A549 (cell line): ENCODE measurements at regions not wholly inside any gene's neighbourhood (a gene's known extent, or its start where the extent isn't known, plus 50 kb on each side); places are given as distances from the start of the nearest gene placed in this dataset.

ENCODE experiments used
- ATAC-seq, 2 experiments: fragments of 200-7000 bp in 1 of 2; fragments of >200 bp in 1 of 2; cut with Nextera tagmentation in 1 of 2; cut with Tn5 transposase in 1 of 2; 3 replicates each; pipeline versions ENCODE4 v1.8.0 to v1.9.1; 2018 to 2020; ENCODE audit warnings: mild to moderate bottlenecking in 1 of 2, moderate library complexity in 1 of 2
- CTCF ChIA-PET: fragments of 300-600 bp; sonication (Branson Sonifier 250); formaldehyde crosslinking; extraction: SDS; loops from one replicate; lab custom pipeline; 2021; ENCODE audit warnings: antibody characterized with exemption, inconsistent platforms; lab: Yijun Ruan, JAX
- POLR2A ChIA-PET: fragments of 350-600 bp; formaldehyde crosslinking; extraction: SDS; loops from one replicate; lab custom pipeline; 2021; ENCODE audit warnings: antibody characterized with exemption, inconsistent platforms; lab: Yijun Ruan, JAX
- DNase-seq, 2 experiments: peaks; one replicate each; pipeline versions ENCODE4 v3.0.0 to v3.0.0-alpha.2; 2011 to 2016; ENCODE audit warnings: low read depth in 1 of 2, low spot score in 1 of 2
- FAIRE-seq: peaks from 2 replicates; lab custom pipeline; 2011; peaks lifted over from hg19 to GRCh38; lab: Jason Lieb, UNC
- H3K27ac ChIP-seq, 2 experiments: fragments of >200 bp; sonication (Bioruptor Twin); formaldehyde crosslinking; 3 replicates each; pipeline ENCODE4 v1.5.1; 2016 to 2017
- H3K4me1 ChIP-seq: fragments of >200 bp; sonication (Bioruptor Twin); formaldehyde crosslinking; 3 replicates; pipeline ENCODE4 v1.6.1; 2016
- H3K4me2 ChIP-seq: fragments of >200 bp; sonication (Bioruptor Twin); formaldehyde crosslinking; 3 replicates; pipeline ENCODE4 v1.6.1; 2016
- H3K4me3 ChIP-seq: fragments of >200 bp; sonication (Bioruptor Twin); formaldehyde crosslinking; 3 replicates; pipeline ENCODE4 v1.5.1; 2016
- H3K9me3 ChIP-seq: fragments of >200 bp; sonication (Bioruptor Twin); formaldehyde crosslinking; 3 replicates; pipeline ENCODE4 v1.6.1; 2016
- CBX2 ChIP-seq: fragments of 200-600 bp; sonication (generic); IDR thresholded peaks from 2 replicates; pipeline ENCODE4 v1.6.1; 2016; ENCODE audit warnings: low read depth, mild to moderate bottlenecking, borderline replicate concordance
- HDAC2 ChIP-seq: fragments of 200-600 bp; sonication (generic); IDR thresholded peaks from 2 replicates; pipeline ENCODE4 v1.6.1; 2016
- HES2 ChIP-seq: fragments of >200 bp; sonication (Bioruptor Twin); formaldehyde crosslinking; IDR thresholded peaks from 2 replicates; pipeline ENCODE4 v1.6.1; 2016
- HOXA7 ChIP-seq: fragments of 250-450 bp; sonication (Bioruptor Pico); IDR thresholded peaks from 2 replicates; pipeline ENCODE4 v1.5.0; 2020; ENCODE audit warnings: mild to moderate bottlenecking, moderate library complexity
- JUNB ChIP-seq: fragments of >200 bp; sonication (Bioruptor Twin); formaldehyde crosslinking; IDR thresholded peaks from 2 replicates; pipeline ENCODE4 v1.6.1; 2016
- MAFK ChIP-seq: fragments of 450-650 bp; IDR thresholded peaks from 2 replicates; pipeline ENCODE4 v1.6.1; 2014; ENCODE audit not compliant: partially characterized antibody
- MAZ ChIP-seq: fragments of 150-350 bp; IDR thresholded peaks from 2 replicates; pipeline ENCODE4 v1.6.1; 2014; ENCODE audit warnings: antibody characterized with exemption, low read depth, low read length, borderline replicate concordance
- POLR2A ChIP-seq: IDR thresholded peaks from 2 replicates; pipeline ENCODE4 v1.6.1; 2012; ENCODE audit warnings: mild to moderate bottlenecking, low read length
- REST ChIP-seq: fragments of 200-600 bp; sonication (generic); IDR thresholded peaks from 2 replicates; pipeline ENCODE4 v1.6.1; 2016; ENCODE audit warnings: antibody characterized with exemption, mild to moderate bottlenecking, moderate library complexity
- RFX5 ChIP-seq: fragments of 450-650 bp; IDR thresholded peaks from 2 replicates; pipeline ENCODE4 v1.7.1; 2014; ENCODE audit warnings: antibody characterized with exemption, mild to moderate bottlenecking, moderate library complexity
- TFCP2L1 ChIP-seq: fragments of 250-450 bp; sonication (Bioruptor Pico); IDR thresholded peaks from 2 replicates; pipeline ENCODE4 v1.5.0; 2021; ENCODE audit warnings: mild to moderate bottlenecking
- whole genome bisulfite sequencing: methylation state at CpG from one replicate; pipeline ENCODE4 v1.1.6; 2017; ENCODE audit errors: missing lambda C conversion rate; 5-methylcytosine and 5-hydroxymethylcytosine counted together
- TF ChIP-seq, protein P1 (sequence below): fragments of 250-450 bp; sonication (Bioruptor Pico); IDR thresholded peaks from 2 replicates; pipeline ENCODE4 v1.5.0; 2021; ENCODE audit warnings: mild to moderate bottlenecking, moderate library complexity, borderline replicate concordance
- TF ChIP-seq, protein P2 (sequence below): IDR thresholded peaks from 2 replicates; pipeline ENCODE4 v1.6.1; 2012; ENCODE audit warnings: low read depth, borderline replicate concordance

DNA sequence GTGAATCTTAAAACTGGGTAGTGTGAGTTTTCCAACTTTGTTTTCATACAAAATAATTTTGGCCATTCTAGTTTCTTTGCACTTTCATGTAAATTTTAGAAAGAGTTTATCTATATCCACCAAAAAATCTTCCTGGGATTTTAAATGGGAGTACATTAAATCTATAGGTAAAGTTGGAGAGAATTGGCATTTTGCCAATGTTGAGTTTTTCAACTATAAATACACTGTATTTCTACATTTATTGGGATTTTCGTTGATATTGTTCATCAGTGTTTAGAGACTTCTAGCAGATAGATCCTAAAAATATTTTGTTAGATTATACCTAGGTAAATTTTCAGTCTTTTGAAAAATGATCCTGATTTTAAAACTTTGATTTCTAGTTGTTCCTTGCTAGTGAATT, 83.1 kb upstream of the CCDC54 start (continued):
- TF ChIP-seq REST = no peak
- TF ChIP-seq, all 56 proteins: peak for 0

DNA sequence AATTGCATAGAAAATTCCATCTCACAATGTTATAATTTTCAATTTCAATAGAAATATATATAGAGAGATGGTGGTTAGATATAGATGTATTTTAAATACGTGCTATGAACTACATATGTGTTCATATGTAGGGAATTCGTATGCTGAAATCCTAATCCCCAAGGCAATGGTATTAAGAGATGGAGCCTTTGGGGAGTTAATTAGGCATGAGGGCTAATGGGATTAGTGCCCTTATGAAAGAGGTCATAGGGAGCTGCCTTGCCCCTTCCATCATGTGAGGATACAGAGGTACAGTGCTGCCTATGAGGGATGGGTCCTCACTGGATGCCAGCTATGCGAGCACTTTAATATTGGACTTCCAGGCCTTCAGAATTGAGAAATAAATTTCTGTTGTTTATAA, 79.6 kb upstream of the CCDC54 start:
- ATAC-seq (no peak), DNase-seq (no peak), FAIRE-seq (no peak)
- Histone ChIP-seq H3K27ac (no peak overlapping the region), H3K4me3 (no peak overlapping the region), H3K9me3 (peaks cover 5% of the 10 kb centered on the region; the same call in 1 of the 3 replicates), H3K4me1 (no peaks in the 10 kb centered on the region), H3K4me2 (no peak overlapping the region)
- WGBS = 59% methylated on average over 3 of the region's 3 CpGs
- ChIA-PET CTCF (interaction anchor here (1.1 kb wide), 1 partner anchor 124 kb away, joined by 3 read pairs; no protein-coding TSS in a partner anchor), POLR2A (no interaction called here)
- TF ChIP-seq HOXA7 (CRISPR knock-in tag) = no peak
- TF ChIP-seq, protein P1, sequence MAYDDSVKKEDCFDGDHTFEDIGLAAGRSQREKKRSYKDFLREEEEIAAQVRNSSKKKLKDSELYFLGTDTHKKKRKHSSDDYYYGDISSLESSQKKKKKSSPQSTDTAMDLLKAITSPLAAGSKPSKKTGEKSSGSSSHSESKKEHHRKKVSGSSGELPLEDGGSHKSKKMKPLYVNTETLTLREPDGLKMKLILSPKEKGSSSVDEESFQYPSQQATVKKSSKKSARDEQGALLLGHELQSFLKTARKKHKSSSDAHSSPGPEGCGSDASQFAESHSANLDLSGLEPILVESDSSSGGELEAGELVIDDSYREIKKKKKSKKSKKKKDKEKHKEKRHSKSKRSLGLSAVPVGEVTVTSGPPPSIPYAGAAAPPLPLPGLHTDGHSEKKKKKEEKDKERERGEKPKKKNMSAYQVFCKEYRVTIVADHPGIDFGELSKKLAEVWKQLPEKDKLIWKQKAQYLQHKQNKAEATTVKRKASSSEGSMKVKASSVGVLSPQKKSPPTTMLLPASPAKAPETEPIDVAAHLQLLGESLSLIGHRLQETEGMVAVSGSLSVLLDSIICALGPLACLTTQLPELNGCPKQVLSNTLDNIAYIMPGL (CRISPR knock-in tag) = no peak

GRCh38 chr3:107307205-107307604, 70.0 kb upstream of the CCDC54 start:
- POLR2A ChIA-PET = no interaction called here
- Histone ChIP-seq H3K4me1 (no peaks in the 10 kb centered on the region), H3K27ac (no peak overlapping the region), H3K9me3 (no peaks in the 10 kb centered on the region)
- WGBS = 73% methylated on average over 2 of the region's 2 CpGs
- no peak for TF ChIP-seq TFCP2L1 (CRISPR knock-in tag)
- no peak for TF ChIP-seq JUNB
- TF ChIP-seq POLR2A = no peak
- no peak for TF ChIP-seq HES2
- TF ChIP-seq, protein P2, sequence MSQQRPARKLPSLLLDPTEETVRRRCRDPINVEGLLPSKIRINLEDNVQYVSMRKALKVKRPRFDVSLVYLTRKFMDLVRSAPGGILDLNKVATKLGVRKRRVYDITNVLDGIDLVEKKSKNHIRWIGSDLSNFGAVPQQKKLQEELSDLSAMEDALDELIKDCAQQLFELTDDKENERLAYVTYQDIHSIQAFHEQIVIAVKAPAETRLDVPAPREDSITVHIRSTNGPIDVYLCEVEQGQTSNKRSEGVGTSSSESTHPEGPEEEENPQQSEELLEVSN = no peak
- TF ChIP-seq, protein P1 (CRISPR knock-in tag) = no peak
- no peak for TF ChIP-seq CBX2
- TF ChIP-seq RFX5 = no peak
- TF ChIP-seq MAFK = no peak
- no peak for TF ChIP-seq HDAC2
- no peak for TF ChIP-seq MAZ
- TF ChIP-seq, all 56 proteins: peak for 0
- DNase-seq (no peak), ATAC-seq (no peak), FAIRE-seq (no peak)
- Histone ChIP-seq H3K4me2 (no peak overlapping the region), H3K4me3 (no peak overlapping the region)
- CTCF ChIA-PET = interaction anchor here (2.0 kb wide), 1 partner anchor 123 kb away, joined by 4 read pairs; no protein-coding TSS in a partner anchor
